GM10266 (cell line): ENCODE measurements at regions not wholly inside any gene's neighbourhood (a gene's known extent, or its start where the extent isn't known, plus 50 kb on each side); places are given as distances from the start of the nearest gene placed in this dataset.

Experiments
- DNase-seq: peaks from one replicate; pipeline ENCODE4 v3.0.0; 2012; ENCODE audit errors: extremely low spot score
- CTCF ChIP-seq: IDR thresholded peaks from 2 replicates; pipeline ENCODE4 v1.5.1; 2012; ENCODE audit warnings: mild to moderate bottlenecking, low read depth; ENCODE audit not compliant: control insufficient read depth, insufficient read depth; ENCODE audit errors: missing control alignments

GRCh38 chr12:83629931-83630330 lies 943.2 kb downstream of the TMTC2 start:
- no peak for DNase-seq
- no peak for TF ChIP-seq CTCF

GRCh38 chr12:83622205-83622604 lies 935.5 kb downstream of the TMTC2 start:
- no peak for TF ChIP-seq CTCF
- DNase-seq = no peak

GRCh38 chr12:83619973-83620372 lies 933.3 kb downstream of the TMTC2 start:
- DNase-seq = no peak
- no peak for TF ChIP-seq CTCF

GRCh38 chr12:83615152-83615551 lies 928.4 kb downstream of the TMTC2 start:
- no peak for TF ChIP-seq CTCF

GRCh38 chr12:83613586-83614110 lies 926.9 kb downstream of the TMTC2 start:
- no peak for TF ChIP-seq CTCF
- DNase-seq = no peak

More at GRCh38 chr12:83615152-83615551, 928.4 kb downstream of the TMTC2 start:
- DNase-seq = no peak

GRCh38 chr12:83603106-83603505 lies 916.4 kb downstream of the TMTC2 start:
- no peak for DNase-seq
- TF ChIP-seq CTCF = no peak

- no peak for TF ChIP-seq CTCF
- DNase-seq = no peak
These were observed 888.6 kb downstream of the TMTC2 start for GRCh38 chr12:83575326-83575725.

- no peak for TF ChIP-seq CTCF
- no peak for DNase-seq
These were observed 887.4 kb downstream of the TMTC2 start for GRCh38 chr12:83574142-83574541.
